ENCODE measurements at regions not wholly inside any gene's neighbourhood (a gene's known extent, or its start where the extent isn't known, plus 50 kb on each side); places are given as distances from the start of the nearest gene placed in this dataset.

DNA sequence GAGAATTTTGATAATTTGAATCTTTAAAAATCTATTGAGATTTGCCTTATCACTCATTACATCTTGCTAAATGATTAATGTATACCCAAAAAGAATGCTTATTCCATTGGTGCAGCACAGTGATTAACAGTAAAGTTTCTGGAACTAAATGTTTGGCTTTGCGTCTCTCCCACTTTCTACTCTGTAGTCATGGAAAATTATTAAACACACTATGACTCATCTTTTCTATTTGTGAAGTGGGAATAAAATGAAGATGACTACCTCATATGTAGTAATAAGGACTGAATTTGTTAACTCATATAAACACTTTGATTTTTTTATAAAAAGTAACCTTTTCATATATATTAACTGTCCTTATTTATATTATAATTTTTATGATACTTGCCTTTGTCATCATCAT, 118.1 kb downstream of the RERGL start:
- TF ChIP-seq, protein P1, sequence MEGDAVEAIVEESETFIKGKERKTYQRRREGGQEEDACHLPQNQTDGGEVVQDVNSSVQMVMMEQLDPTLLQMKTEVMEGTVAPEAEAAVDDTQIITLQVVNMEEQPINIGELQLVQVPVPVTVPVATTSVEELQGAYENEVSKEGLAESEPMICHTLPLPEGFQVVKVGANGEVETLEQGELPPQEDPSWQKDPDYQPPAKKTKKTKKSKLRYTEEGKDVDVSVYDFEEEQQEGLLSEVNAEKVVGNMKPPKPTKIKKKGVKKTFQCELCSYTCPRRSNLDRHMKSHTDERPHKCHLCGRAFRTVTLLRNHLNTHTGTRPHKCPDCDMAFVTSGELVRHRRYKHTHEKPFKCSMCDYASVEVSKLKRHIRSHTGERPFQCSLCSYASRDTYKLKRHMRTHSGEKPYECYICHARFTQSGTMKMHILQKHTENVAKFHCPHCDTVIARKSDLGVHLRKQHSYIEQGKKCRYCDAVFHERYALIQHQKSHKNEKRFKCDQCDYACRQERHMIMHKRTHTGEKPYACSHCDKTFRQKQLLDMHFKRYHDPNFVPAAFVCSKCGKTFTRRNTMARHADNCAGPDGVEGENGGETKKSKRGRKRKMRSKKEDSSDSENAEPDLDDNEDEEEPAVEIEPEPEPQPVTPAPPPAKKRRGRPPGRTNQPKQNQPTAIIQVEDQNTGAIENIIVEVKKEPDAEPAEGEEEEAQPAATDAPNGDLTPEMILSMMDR (IDR thresholded peaks at IDR 0.05), result no peak
- TF ChIP-seq POLR2A (IDR thresholded peaks at IDR 0.05), result no peak
